ENCODE measurements at regions not wholly inside any gene's neighbourhood (a gene's known extent, or its start where the extent isn't known, plus 50 kb on each side); places are given as distances from the start of the nearest gene placed in this dataset.

GRCh38 chr18:57961411-57961810 is 82.6 kb upstream of the NEDD4L start:
- TF ChIP-seq POLR2A (IDR thresholded peaks at IDR 0.05): no peak
- no peak for DNase-seq
- H3K4me1 ChIP-seq (ENCODE audit: insufficient read depth): no peaks in the 10 kb centered on the region

GRCh38 chr18:57959278-57959677 is 84.7 kb upstream of the NEDD4L start:
- Histone ChIP-seq H3K9me3 (no peaks in the 10 kb centered on the region), H3K4me3 (no peak overlapping the region), H3K27ac (no peak overlapping the region), H3K36me3 (no peaks in the 10 kb centered on the region), H3K4me1 (ENCODE audit: insufficient read depth) (no peaks in the 10 kb centered on the region), H3K27me3 (no peaks in the 10 kb centered on the region)
- WGBS, 3 donors: 53 to 67% (median 57%) methylated on average over 3 of the region's 3 CpGs
- no peak for TF ChIP-seq POLR2A (IDR thresholded peaks at IDR 0.05)
- no peak for TF ChIP-seq CTCF (IDR thresholded peaks at IDR 0.05)
- no peak for TF ChIP-seq EP300 (IDR thresholded peaks at IDR 0.05)
- DNase-seq: no peak
- intact Hi-C loops (cut with DNase I): loop anchor here in 1 of 4 donors (10.0 kb wide), 1 partner anchor 1274 kb away; no protein-coding TSS in a partner anchor

More at GRCh38 chr18:57961411-57961810, 82.6 kb upstream of the NEDD4L start:
- H3K9me3 ChIP-seq: no peaks in the 10 kb centered on the region
- no peak overlapping the region for H3K4me3 ChIP-seq
- H3K36me3 ChIP-seq: no peaks in the 10 kb centered on the region
- intact Hi-C loops (cut with DNase I): no loop called here
- no peaks in the 10 kb centered on the region for H3K27me3 ChIP-seq
- H3K27ac ChIP-seq: no peak overlapping the region

GRCh38 chr18:57957210-57957609 is 86.8 kb upstream of the NEDD4L start:
- no peak for TF ChIP-seq EP300 (IDR thresholded peaks at IDR 0.05)
- TF ChIP-seq POLR2A (IDR thresholded peaks at IDR 0.05): no peak
- TF ChIP-seq CTCF (IDR thresholded peaks at IDR 0.05): no peak
- H3K4me1 ChIP-seq (ENCODE audit: insufficient read depth): no peaks in the 10 kb centered on the region
- H3K9me3 ChIP-seq: no peaks in the 10 kb centered on the region
- 81 to 84% (median 84%) methylated on average over 3 of the region's 3 CpGs for WGBS, 3 donors
- no peak overlapping the region for H3K4me3 ChIP-seq
- DNase-seq: no peak
- no peaks in the 10 kb centered on the region for H3K36me3 ChIP-seq
- H3K27me3 ChIP-seq: no peaks in the 10 kb centered on the region
- H3K27ac ChIP-seq: no peak overlapping the region
- intact Hi-C loops (cut with DNase I): loop anchor here in 1 of 4 donors (10.0 kb wide), 1 partner anchor 1272 kb away; no protein-coding TSS in a partner anchor

GRCh38 chr18:57956491-57956890 is 87.5 kb upstream of the NEDD4L start:
- intact Hi-C loops (cut with DNase I): loop anchor here in 1 of 4 donors (10.0 kb wide), 1 partner anchor 1272 kb away; no protein-coding TSS in a partner anchor
- H3K27ac ChIP-seq: no peak overlapping the region
- DNase-seq: no peak
- no peak overlapping the region for H3K4me3 ChIP-seq
- 45 to 53% (median 50%) methylated on average over 3 of the region's 3 CpGs for WGBS, 3 donors
- no peaks in the 10 kb centered on the region for H3K27me3 ChIP-seq
- H3K36me3 ChIP-seq: no peaks in the 10 kb centered on the region
- H3K9me3 ChIP-seq: no peaks in the 10 kb centered on the region
- H3K4me1 ChIP-seq (ENCODE audit: insufficient read depth): no peaks in the 10 kb centered on the region
- TF ChIP-seq POLR2A (IDR thresholded peaks at IDR 0.05) (no peak), CTCF (IDR thresholded peaks at IDR 0.05) (no peak), EP300 (IDR thresholded peaks at IDR 0.05) (no peak)

- 90 to 95% (median 91%) methylated on average over 4 of the region's 4 CpGs for WGBS, 3 donors
- no peaks in the 10 kb centered on the region for H3K4me1 ChIP-seq (ENCODE audit: insufficient read depth)
- H3K9me3 ChIP-seq: no peaks in the 10 kb centered on the region
- H3K27me3 ChIP-seq: no peaks in the 10 kb centered on the region
- H3K4me3 ChIP-seq: no peak overlapping the region
- no peak for DNase-seq
- H3K27ac ChIP-seq: no peak overlapping the region
- H3K36me3 ChIP-seq: no peaks in the 10 kb centered on the region
- intact Hi-C loops (cut with DNase I): loop anchor here in 1 of 4 donors (10.0 kb wide), 1 partner anchor 1270 kb away; no protein-coding TSS in a partner anchor
- TF ChIP-seq CTCF (IDR thresholded peaks at IDR 0.05) (no peak), EP300 (IDR thresholded peaks at IDR 0.05) (no peak), POLR2A (IDR thresholded peaks at IDR 0.05) (no peak)
Observed at GRCh38 chr18:57954935-57955334, 89.1 kb upstream of the NEDD4L start.
